H1 (cell line): ENCODE measurements at regions not wholly inside any gene's neighbourhood (a gene's known extent, or its start where the extent isn't known, plus 50 kb on each side); places are given as distances from the start of the nearest gene placed in this dataset.

Experiments
- CTCF ChIA-PET: fragments of 300-600 bp; sonication (Branson Sonifier 250); formaldehyde crosslinking; loops from one replicate; lab custom pipeline; 2021; ENCODE audit not compliant: partially characterized antibody; lab: Charles Lee
- POLR2A ChIA-PET: fragments of 300-600 bp; sonication (Branson Sonifier 250); formaldehyde crosslinking; loops from one replicate; lab custom pipeline; 2021; ENCODE audit warnings: inconsistent platforms; ENCODE audit not compliant: partially characterized antibody; lab: Charles Lee
- DNase-seq, 2 experiments: peaks; one replicate each; pipeline versions ENCODE4 v3.0.0 to v3.0.0-alpha.2; 2010 to 2022; ENCODE audit warnings: low spot score in 2 of 2, low read depth in 1 of 2, mixed read lengths in 1 of 2
- FAIRE-seq: peaks from 2 replicates; lab custom pipeline; 2011; peaks lifted over from hg19 to GRCh38; lab: Jason Lieb, UNC
- H2AFZ ChIP-seq: 2 replicates; pipeline ENCODE4 v1.8.1; 2012; ENCODE audit warnings: low read length, inconsistent platforms
- H2AK5ac ChIP-seq: 2 replicates; pipeline ENCODE4 v1.6.1; 2013; ENCODE audit warnings: low read depth, low read length
- H2BK120ac ChIP-seq: replicated peaks from 2 replicates; pipeline ENCODE3; 2013; ENCODE audit warnings: low read depth, low read length, inconsistent platforms
- H2BK12ac ChIP-seq: 2 replicates; pipeline ENCODE4 v1.6.1; 2013; ENCODE audit warnings: low read depth, low read length
- H2BK15ac ChIP-seq: 2 replicates; pipeline ENCODE4 v1.6.1; 2013; ENCODE audit warnings: low read length
- H2BK20ac ChIP-seq: 2 replicates; pipeline ENCODE4 v1.6.1; 2013; ENCODE audit warnings: low read length
- H2BK5ac ChIP-seq: 2 replicates; pipeline ENCODE4 v1.6.1; 2013; ENCODE audit warnings: low read depth, low read length
- H3K14ac ChIP-seq: 2 replicates; pipeline ENCODE4 v1.6.1; 2013; ENCODE audit warnings: inconsistent platforms; ENCODE audit not compliant: insufficient read length
- H3K18ac ChIP-seq: 2 replicates; pipeline ENCODE4 v1.6.1; 2013; ENCODE audit warnings: low read length; ENCODE audit errors: extremely low read depth
- H3K23ac ChIP-seq: 2 replicates; pipeline ENCODE4 v1.6.1; 2013; ENCODE audit warnings: inconsistent platforms; ENCODE audit not compliant: insufficient read length
- H3K23me2 ChIP-seq: 2 replicates; pipeline ENCODE4 v1.6.1; 2013; ENCODE audit warnings: low read depth, low read length
- H3K27ac ChIP-seq: 2 replicates; pipeline ENCODE4 v1.6.1; 2011; ENCODE audit warnings: low read depth, low read length, inconsistent platforms
- H3K27me3 ChIP-seq, 4 experiments: replicated peaks in 1 of 4; 1 replicate in 1 of 4; 2 replicates in 3 of 4; pipeline versions ENCODE4 v1.6.1 to v1.8.1; 2011 to 2013; ENCODE audit warnings: low read length in 3 of 4, mild to moderate bottlenecking in 3 of 4, inconsistent platforms in 2 of 4, mixed read lengths in 2 of 4, moderate library complexity in 1 of 4; ENCODE audit not compliant: control insufficient read depth in 3 of 4, insufficient read depth in 3 of 4; ENCODE audit errors: extremely low read depth in 1 of 4
- H3K36me3 ChIP-seq, 4 experiments: 2 replicates each; pipeline versions ENCODE4 v1.6.1 to v1.8.1; 2011 to 2013; ENCODE audit warnings: mild to moderate bottlenecking in 4 of 4, low read length in 3 of 4, moderate library complexity in 2 of 4, control low read depth in 1 of 4, inconsistent platforms in 1 of 4; ENCODE audit not compliant: insufficient read depth in 4 of 4, control insufficient read depth in 2 of 4
- H3K4ac ChIP-seq: replicated peaks from 2 replicates; pipeline ENCODE3; 2013; ENCODE audit warnings: low read length, low read depth, mixed read lengths, inconsistent platforms; ENCODE audit not compliant: insufficient read length
- H3K4me1 ChIP-seq, 4 experiments: replicated peaks in 1 of 4; 1 replicate in 1 of 4; 2 replicates in 3 of 4; pipeline versions ENCODE4 v1.6.1 to v1.8.1; 2011 to 2013; ENCODE audit warnings: low read length in 3 of 4, inconsistent platforms in 2 of 4, mixed read lengths in 1 of 4; ENCODE audit not compliant: insufficient read depth in 4 of 4, control insufficient read depth in 3 of 4
- H3K4me2 ChIP-seq, 2 experiments: 2 replicates each; pipeline versions ENCODE4 v1.6.1 to v1.8.1; 2011 to 2013; ENCODE audit warnings: low read depth in 2 of 2, low read length in 2 of 2, control low read depth in 1 of 2, inconsistent platforms in 1 of 2, mild to moderate bottlenecking in 1 of 2; ENCODE audit not compliant: insufficient read depth in 1 of 2
- H3K4me3 ChIP-seq, 4 experiments: fragments of 200-600, 300-600 bp in 1 of 4; sonication (generic), shearing (Covaris generic), sonication (Bioruptor Twin) in 1 of 4; 2 replicates each; pipeline versions ENCODE4 v1.5.1 to v1.8.1; 2011 to 2016; ENCODE audit warnings: low read length in 4 of 4, low read depth in 3 of 4, control low read depth in 2 of 4, inconsistent platforms in 2 of 4, mild to moderate bottlenecking in 2 of 4, mixed read lengths in 1 of 4, moderate library complexity in 1 of 4; ENCODE audit not compliant: insufficient read depth in 2 of 4; ENCODE audit errors: extremely low read depth in 1 of 4
- H3K56ac ChIP-seq: replicated peaks from 2 replicates; pipeline ENCODE3; 2013; ENCODE audit warnings: low read depth, mild to moderate bottlenecking, mixed read lengths, low read length, inconsistent platforms; ENCODE audit not compliant: insufficient read length
- H3K79me1 ChIP-seq: 2 replicates; pipeline ENCODE4 v1.6.1; 2013; ENCODE audit warnings: low read depth, low read length, control low read depth
- H3K79me2 ChIP-seq, 2 experiments: 2 replicates each; pipeline versions ENCODE4 v1.6.1 to v1.8.1; 2012 to 2013; ENCODE audit warnings: low read length in 2 of 2, mild to moderate bottlenecking in 2 of 2, inconsistent platforms in 1 of 2; ENCODE audit not compliant: insufficient read depth in 2 of 2, control insufficient read depth in 1 of 2
- H3K9ac ChIP-seq, 4 experiments: replicated peaks in 1 of 4; 1 replicate in 1 of 4; 2 replicates in 3 of 4; pipeline versions ENCODE4 v1.6.1 to v1.8.1; 2011 to 2013; ENCODE audit warnings: low read depth in 3 of 4, low read length in 3 of 4, control low read depth in 2 of 4, mild to moderate bottlenecking in 2 of 4, moderate library complexity in 2 of 4, inconsistent platforms in 1 of 4; ENCODE audit errors: extremely low read depth in 1 of 4
- H3K9me3 ChIP-seq, 2 experiments: 2 replicates each; pipeline versions ENCODE4 v1.6.1 to v1.8.1; 2012 to 2013; ENCODE audit warnings: mild to moderate bottlenecking in 2 of 2, moderate library complexity in 2 of 2, control low read depth in 1 of 2, inconsistent platforms in 1 of 2, low read depth in 1 of 2, low read length in 1 of 2, mixed read lengths in 1 of 2; ENCODE audit not compliant: insufficient read depth in 2 of 2
- H4K20me1 ChIP-seq, 2 experiments: replicated peaks in 1 of 2; 2 replicates each; pipeline versions ENCODE3 to v1.8.1; 2011 to 2013; ENCODE audit warnings: inconsistent platforms in 2 of 2, low read length in 2 of 2, mild to moderate bottlenecking in 1 of 2; ENCODE audit not compliant: insufficient read depth in 2 of 2, control insufficient read depth in 1 of 2
- H4K5ac ChIP-seq: 2 replicates; pipeline ENCODE4 v1.6.1; 2013; ENCODE audit warnings: low read length, low read depth, mixed read lengths, inconsistent platforms; ENCODE audit not compliant: insufficient read length
- H4K8ac ChIP-seq: 2 replicates; pipeline ENCODE4 v1.8.0; 2013; ENCODE audit warnings: mild to moderate bottlenecking, moderate library complexity, low read length, inconsistent platforms; ENCODE audit not compliant: insufficient read depth; ENCODE audit errors: extremely low read depth
- H4K91ac ChIP-seq: replicated peaks from 2 replicates; pipeline ENCODE3; 2013; ENCODE audit warnings: low read length, mixed read lengths, inconsistent platforms; ENCODE audit not compliant: insufficient read length
- JUN ChIP-seq: IDR thresholded peaks from 2 replicates; pipeline ENCODE4 v1.6.1; 2011; ENCODE audit warnings: low read depth, mild to moderate bottlenecking, improper control_type of control experiment, low read length
- WGBS, 2 experiments: shearing (Covaris generic) in 1 of 2; methylation state at CpG; one replicate each; pipeline versions ENCODE4 v1.1.6 to v1.1.7; 2013 to 2015; ENCODE audit warnings: low lambda C conversion rate in 2 of 2, mixed read lengths in 2 of 2, inconsistent platforms in 1 of 2, low coverage in 1 of 2, missing lambda C conversion rate in 1 of 2; ENCODE audit not compliant: insufficient replicate concordance in 2 of 2, insufficient coverage in 1 of 2, insufficient read length in 1 of 2; ENCODE audit errors: extremely low coverage in 1 of 2, missing lambda C conversion rate in 1 of 2; 5-methylcytosine and 5-hydroxymethylcytosine counted together

DNA sequence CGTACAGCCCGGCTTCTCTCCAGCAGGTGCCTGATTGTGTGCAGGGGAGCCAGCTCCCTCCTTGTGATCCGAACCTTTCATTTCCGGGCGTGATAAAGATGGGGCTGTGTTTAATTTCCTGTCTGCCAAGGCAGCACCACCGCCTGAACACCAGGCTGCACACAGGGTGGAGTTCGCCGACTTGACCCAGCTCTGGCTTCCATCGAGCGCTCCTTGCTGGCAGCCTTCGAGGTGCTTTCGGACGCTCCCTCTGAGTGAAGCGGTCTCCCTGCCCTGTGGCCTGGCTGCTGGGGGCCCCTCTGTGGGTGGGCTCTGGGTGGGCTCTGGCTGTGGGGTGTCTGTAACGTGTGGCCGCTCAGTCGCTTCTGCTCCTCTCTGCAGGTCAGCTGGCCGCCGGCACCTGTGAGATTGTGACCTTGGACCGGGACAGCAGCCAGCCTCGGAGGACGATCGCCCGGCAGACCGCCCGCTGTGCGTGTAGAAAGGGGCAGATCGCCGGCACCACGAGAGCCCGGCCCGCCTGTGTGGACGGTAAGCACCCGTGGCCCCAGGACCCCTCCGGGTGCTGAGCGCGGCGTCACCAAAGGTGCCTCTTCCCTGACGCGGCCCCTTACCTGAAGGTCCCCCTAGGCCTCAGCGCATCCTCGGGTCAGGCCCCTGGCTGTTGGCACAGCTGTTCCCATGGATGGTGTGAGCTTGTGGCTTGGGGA is 1181.3 kb downstream of the BRD1 start:
- WGBS, 2 experiments, result 96% methylated on average over 19 of the region's 42 CpGs; no CpG with 5 or more reads in 1 of the 2 experiments
- POLR2A ChIA-PET, result no interaction called here
- Histone ChIP-seq H3K23ac (no peak overlapping the region), H4K5ac (no peak overlapping the region), H3K18ac (no peak overlapping the region), H2BK120ac (no peak overlapping the region), H3K36me3 (no peaks in the 10 kb centered on the region), H3K4me1 (no peaks in the 10 kb centered on the region; a peak in 3 of 7 replicates), H3K9ac (no peak overlapping the region), H2BK15ac (no peak overlapping the region), H3K79me1 (peaks cover 5% of the 10 kb centered on the region), H3K14ac (no peak overlapping the region), H2BK5ac (no peak overlapping the region; the same call in 1 of the 2 replicates), H3K9me3 (no peaks in the 10 kb centered on the region), H2AK5ac (no peak overlapping the region), H3K56ac (no peak overlapping the region), H4K8ac (no peak overlapping the region), H4K91ac (no peak overlapping the region), H3K23me2 (0 out of 2 replicates have a peak, but pooled peaks cover 2% of the 10 kb centered on the region), H3K4me2 (no peak overlapping the region), H4K20me1 (peaks cover 2 to 19% of the 10 kb centered on the region in 2 experiments), H3K4me3 (no peak overlapping the region), H2BK20ac (no peak overlapping the region), H2BK12ac (no peak overlapping the region), H3K27me3 (no peaks in the 10 kb centered on the region), H3K4ac (no peak overlapping the region), H3K79me2 (no peaks in the 10 kb centered on the region; a peak in 1 of 4 replicates), H3K27ac (no peak overlapping the region), H2AFZ (no peak overlapping the region)
- TF ChIP-seq JUN, result no peak
- CTCF ChIA-PET, result no interaction called here
- no peak for DNase-seq
- FAIRE-seq, result no peak
